ENCODE measurements at regions not wholly inside any gene's neighbourhood (a gene's known extent, or its start where the extent isn't known, plus 50 kb on each side); places are given as distances from the start of the nearest gene placed in this dataset.
"Not testable (repeated sequence)": the region's sequence is repeated elsewhere in the genome, so short reads cannot be mapped to it uniquely, and the experiment has no call there.

DNA sequence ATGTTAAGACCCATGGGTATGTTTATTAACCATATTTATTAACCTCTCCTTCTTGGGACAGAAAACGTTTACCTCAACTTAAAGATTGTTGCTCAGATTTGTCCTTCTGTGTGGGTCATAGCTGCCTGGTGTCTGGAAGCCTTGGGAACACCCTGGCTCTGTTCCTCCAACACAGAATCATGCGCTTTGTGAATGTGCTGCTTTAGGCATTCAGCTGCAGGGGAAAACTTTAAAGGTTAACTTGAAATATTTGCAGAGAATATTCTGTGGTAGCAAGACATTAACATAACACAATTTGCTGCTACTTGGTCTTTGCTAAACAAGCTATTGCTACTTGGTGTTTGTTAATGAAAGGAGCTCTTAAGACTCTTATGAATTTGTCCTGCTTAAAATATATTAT, 50.5 kb upstream of the THOC3 start:
- DNase-seq: not testable (repeated sequence)

DNA sequence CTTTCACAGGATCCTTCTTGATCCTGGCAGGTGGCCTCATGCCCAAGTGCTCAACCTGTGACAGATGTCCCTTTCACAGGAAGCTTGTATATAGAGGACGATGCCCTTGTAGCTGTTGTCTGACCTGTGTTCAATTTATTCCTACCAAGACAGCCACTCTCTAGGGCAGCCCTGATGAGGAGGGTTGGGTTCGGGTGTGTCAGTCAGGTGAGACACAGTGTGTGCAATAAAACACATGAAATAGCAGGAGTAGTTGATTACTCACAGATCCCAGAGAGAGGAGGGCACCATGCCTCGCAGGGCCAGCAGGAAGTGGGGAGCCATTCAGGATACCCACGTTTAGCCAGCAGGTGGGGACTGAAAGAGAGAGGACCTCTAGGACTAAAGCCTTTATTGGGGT, 52.7 kb upstream of the THOC3 start:
- DNase-seq: not testable (repeated sequence)

DNA sequence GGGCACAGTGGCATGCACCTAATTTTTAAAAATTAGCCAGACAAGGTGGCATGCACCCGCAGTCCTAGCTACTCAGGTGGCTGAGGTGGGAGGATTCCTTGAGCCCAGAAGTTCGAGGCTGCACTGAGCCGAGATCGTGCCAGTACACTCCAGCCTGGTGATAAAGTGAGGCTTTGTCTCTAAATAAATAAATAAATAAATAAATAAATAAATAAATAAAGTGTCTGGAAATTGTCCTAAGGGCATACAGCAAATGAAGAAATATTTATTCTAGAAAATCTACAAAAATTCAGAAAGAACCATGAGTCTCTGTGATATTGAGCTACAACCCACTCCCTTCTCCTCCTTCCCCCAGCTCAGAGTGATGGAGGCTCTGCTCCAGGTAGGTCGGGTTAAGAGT, 55.4 kb upstream of the THOC3 start:
- not testable (repeated sequence) for DNase-seq

DNA sequence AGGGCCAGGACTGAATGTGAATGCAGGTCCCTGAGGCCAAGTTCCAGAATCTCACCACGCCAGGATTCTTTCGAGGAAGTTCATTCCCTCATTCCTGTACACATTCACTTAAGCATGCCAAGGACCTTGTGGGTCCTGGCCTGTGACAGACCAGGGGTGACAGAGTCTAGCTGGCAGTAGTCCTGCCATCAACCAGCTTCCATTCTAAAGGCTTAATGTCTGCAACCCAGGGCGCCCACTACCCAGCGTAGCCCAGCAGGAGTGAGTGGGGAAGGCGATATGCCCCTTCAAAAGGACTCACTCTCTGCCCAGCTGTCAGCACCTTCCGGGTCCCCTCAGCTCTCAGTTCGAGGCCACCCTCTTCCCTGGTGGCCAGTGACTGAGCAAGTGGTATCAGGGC, 61.3 kb upstream of the THOC3 start:
- not testable (repeated sequence) for DNase-seq

DNA sequence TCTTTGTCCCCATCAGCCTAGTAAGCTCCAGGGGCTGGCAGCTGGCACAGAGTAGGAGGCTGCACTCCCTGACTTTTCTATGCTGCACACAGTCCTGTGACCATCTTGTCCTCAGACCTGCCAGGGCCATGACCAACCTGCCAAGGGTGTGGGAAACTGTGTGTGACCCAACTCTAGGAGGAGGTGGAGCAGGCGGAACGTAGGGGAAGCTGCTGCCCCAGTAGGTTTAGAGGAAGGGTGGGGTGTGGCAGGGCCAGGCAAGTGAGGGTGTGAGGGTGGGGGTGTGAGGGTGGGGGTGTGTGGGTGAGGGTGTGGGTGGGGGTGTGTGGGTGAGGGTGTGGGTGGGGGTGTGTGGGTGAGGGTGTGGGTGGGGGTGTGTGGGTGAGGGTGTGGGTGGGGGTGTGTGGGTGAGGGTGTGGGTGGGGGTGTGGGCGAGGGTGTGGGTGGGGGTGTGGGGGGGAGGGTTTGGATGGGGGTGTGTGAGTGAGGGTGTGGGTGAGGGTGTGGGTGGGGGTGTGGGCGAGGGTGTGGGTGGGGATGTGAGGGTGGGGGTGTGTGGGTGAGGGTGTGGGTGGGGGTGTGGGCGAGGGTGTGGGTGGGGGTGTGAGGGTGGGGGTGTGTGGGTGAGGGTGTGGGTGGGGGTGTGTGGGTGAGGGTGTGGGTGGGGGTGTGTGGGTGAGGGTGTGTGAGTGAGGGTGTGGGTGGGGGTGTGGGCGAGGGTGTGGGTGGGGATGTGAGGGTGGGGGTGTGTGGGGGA, 62.4 kb upstream of the THOC3 start:
- peak; percentile 48 for DNase-seq

DNA sequence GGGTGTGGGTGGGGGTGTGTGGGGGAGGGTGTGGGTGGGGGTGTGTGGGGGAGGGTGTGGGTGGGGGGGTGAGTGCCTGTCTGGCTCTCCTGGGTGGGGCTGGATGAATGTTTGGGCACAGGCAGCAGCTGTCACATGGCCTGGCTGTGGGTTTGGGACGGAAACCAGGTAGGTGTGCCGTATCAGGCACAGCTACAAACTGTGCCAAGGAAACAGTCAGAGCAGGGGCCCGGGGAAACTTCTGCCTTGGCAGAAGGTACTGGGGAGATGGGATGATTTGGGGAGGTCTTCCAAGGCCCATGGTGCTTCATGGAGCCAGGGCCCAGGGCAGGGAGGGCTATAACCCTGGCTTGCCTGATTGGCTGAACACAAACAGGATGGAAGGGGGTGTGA, 63.0 kb upstream of the THOC3 start:
- not testable (repeated sequence) for DNase-seq

DNA sequence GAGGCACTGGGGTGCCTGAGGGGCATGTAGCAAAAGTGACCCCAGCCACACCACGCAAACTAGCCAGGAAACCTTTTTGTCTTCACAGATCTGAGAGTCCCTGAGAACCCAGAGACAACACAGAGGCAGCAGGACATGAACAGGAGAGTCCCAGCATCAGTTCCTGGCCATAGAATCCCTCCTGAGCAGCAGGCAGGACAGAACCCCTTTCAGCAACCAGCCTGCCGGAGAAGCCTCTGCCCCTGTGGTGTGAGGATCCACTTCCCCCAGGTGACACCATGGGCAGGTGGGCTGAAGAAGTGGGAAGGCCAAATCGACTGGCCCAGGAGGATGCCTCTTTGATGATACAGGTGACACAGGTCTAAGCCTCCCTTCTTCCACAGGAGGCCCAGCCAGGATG, 65.1 kb upstream of the THOC3 start:
- DNase-seq: not testable (repeated sequence)

DNA sequence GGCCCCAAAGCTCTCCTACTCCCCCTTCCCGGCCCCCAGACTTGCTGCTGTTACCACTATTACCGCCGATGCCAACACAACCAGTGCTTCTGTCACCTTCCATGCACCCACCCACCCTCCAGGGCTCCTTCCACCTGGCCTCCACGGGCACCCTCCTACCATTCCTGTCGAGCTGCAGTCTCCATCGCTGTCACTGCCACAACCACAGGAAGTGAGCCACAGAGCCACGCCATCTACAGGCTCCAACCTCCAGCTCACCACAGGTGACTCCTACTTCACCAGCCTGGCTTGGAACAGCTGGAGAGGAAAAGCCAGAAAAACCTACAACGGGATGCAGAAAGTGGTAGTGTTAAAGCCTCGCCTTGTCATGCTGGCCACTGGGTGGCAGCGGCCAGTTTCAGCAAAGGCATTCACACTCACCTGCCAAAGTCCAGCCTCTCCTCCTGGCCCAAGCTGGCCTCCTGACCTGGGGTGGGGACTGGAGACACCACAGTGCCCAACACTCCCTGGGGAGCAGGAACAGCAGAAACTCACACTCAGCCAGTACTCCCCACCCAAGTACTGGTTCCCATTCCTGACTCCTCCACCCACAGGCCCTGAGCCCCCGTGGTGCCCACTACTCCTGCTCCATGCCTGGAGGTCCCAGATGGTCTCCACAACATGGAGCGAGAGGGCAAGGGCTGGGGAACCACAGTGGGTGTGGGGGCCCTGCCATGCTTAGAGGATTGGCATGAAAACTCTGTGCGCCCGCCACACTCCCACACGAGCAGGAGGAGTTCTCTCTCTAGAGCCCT, 66.5 kb upstream of the THOC3 start:
- not testable (repeated sequence) for DNase-seq

DNA sequence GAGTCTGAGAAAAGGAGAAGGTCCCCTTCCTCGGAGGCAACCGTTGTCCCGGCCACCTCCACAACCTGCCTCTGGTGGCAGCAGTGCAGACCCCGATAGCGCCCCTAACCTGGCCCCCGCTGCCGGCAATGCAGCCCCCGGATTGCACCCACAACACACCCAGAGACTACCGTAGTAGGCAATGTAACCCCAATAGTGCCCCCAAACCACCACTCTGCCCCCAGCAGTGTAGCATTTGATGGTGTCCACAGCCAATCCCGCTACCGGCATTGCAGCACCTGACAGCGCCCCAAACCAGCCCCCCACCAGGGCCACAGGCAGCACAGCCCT, 67.1 kb upstream of the THOC3 start:
- DNase-seq: not testable (repeated sequence)

DNA sequence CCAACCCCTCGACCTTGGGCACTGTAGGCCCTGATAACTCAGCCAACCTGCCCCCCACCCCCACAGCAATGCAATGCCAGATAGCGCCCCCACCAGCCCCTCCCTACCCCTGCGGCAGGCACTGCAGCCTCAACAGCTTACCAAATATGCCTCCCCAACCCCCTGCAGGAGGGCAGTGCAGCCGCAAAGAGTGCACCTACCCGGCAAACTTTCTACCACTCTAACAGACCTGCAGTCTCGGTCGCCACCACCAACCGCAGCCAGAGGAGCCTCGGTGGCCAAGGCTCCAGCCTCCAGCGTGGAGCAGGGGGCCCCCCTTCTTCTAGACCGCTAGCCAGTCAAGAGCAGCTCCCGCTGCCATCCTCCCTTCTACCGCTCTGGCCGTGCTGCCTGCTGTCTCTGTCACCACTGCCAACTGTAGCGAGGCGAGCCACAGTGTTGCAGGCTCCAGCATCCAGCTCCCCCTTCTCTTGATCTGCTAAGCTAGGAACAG, 67.7 kb upstream of the THOC3 start:
- not testable (repeated sequence) for DNase-seq

DNA sequence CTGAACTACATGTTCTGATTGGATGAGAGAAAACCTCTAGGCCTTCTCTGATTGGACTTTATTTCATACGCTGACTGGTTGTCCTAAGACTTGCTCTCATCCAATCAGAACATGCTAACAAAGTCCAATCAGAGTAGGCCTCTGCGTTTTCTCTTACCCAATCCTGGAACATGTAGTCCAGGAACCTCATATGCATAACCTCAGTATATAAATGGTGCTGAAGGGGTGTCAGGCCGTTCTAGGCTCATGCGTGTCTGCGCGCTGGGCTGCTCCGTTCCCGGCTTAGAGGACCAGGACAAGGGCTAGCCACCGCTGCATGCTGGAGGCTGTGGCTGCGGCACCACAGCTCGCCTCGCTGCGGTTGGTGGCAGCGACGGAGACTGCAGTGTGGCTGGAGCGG, 68.3 kb upstream of the THOC3 start:
- not testable (repeated sequence) for DNase-seq

DNA sequence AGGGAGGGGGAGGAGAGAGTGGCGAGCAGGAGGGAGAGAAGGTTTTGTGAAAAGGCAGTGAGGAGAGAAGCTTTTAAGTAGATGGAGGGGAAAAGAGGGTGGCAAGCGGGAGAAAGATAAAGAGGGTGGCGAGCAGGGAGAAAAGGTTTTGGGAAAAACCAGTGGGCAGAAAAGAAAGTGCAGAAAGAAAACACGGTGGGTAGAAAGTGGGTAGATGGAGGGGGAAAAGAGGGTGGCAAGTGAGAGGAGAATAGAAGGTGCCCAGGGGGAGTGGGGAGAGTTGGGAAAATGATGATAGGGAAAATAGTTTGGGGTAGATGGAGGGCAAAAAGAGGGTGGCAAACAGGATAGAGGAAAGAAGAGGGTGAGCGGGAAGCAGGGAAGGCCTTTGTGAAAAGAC, 69.1 kb upstream of the THOC3 start:
- DNase-seq: not testable (repeated sequence)

DNA sequence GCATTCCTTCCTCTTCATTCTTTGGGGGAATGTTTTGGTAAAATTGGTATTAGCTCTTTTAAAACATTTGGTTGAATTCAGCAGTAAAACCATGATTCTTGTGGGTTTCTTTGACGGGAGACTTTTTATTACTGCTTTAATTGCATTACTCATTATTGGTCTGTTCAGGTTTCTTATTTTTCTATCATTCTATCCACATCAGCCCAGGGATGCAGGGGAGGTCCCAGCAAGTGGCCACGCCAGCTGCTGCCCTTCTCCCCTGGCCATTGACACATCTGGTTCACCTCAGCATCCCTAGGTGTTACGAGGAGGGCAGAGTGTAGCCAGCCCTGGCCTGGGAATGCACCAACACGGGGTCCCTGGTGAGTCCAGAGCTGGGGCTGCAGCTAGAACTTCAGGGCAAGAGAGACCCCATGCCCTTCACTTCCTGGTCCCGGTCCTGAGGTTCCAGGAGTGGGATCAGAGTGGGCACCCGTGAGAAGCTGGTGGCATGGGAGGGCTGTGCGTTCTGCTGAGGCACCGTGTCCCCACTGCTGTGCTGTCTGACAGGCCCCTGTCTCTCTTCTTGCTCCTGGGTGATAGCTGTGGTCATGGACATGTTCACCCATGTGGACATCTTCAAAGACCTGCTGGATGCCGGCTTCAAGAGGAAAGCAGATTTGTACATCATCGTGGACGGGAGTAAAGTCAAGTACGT, 72.1 kb upstream of the THOC3 start:
- not testable (repeated sequence) for DNase-seq

DNA sequence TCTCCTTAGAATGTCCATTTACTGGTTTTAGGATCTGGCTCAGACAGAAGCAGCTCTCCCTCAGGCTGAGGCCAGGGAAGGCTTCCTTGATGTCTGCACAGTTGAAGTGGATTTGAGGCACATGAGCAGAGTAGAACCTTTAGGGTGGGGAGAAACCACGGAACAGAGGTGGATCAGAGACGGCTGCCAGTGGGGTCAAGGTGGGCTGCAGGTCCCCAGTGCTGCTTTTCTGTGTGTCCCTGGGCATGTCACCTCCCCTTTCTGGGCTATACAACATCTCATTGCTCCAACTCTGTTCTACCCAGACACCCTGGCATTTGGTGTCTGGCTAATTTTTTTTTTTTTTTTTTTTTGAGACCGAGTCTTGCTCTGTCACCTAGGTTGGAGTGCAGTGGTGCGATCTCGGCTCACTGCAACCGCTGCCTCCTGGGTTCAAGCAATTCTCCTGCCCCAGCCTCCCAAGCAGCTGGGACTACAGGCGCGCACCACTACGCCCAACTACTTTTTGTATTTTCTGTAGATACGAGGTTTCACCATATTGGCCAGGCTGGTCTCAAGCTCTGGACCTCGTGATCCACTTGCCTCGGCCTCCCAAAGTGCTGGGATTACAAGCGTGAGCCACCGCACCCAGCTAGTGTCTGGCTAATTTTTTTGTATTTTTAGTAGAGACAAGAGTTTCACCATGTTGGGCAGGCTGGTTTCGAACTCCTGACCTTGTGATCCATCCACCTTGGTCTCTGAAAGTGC, 73.3 kb upstream of the THOC3 start:
- not testable (repeated sequence) for DNase-seq

DNA sequence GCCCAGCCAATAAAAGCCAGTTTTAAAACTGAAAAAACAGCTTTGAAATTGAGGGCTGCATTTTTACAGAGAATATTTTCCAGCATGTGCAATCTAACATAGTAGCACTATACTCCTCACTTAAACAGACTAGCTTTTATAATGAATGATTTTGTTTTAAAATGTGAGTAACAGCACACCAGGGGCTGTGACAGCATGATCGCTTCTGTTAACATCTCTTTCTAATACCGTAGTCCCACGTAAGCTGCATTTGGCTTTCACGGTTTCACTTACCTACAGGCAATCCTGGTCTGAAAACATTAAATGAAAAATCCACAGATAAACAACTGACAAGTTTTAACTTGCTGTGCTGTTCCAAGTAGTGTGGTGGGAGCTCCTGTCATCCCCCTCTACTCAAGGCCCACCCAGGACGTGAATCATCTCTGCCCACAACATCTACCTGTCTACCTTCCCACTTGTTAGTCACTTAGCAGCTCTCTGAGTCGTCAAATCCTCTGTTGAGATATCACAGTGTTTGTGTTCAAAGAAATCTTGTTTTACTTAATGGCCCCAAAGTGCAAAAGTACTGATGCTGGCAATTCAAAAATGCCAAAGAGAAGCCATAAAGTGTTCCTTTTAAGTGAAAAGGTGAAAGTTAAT, 74.0 kb upstream of the THOC3 start:
- peak; percentile 44 for DNase-seq

DNA sequence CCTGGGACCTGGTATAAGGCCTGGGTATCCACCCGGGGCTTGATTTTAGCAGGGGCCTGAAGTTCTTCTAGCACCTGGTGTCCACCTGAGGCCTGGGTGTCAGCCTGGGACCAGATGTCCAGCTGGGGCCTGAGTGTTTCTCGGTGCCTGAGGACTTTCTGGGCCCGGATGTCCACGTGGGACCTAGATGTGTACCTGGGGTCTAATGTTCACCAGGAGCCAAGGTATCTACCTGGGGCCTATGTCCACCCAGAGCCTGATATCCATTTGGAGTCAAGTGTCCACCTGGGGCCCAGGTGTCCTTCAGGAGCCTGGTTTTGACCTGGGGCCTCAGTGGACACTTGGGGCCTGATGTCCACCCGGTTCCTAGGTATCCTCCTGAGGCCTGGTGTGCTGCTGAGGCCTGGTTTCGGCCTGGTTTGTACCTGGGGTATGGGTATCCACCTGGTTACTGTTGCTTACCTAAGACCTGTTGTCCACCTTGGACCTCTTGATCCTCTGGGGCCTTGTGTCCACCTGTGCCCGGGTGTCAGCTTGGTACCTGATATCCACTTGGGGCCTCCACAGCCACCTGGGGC, 75.2 kb upstream of the THOC3 start:
- not testable (repeated sequence) for DNase-seq

DNA sequence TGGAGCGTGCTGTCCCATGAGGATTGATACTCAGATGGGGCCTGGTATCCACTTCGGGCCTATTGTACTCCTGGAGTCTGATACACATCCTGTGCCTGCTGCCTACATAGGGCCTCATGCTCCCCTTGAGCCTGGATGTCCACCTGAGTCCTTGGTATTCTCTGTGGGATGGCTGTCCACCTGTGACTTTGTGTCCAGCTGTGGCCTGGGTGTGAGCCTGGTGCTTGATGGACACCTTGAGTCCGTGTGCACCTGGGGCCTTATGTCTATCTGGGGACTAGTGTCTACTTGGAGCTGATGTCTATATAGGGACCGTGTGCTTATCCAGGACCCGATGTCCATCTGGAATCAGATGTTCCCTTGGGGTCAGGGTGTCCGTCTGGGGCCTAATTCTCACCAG, 75.9 kb upstream of the THOC3 start:
- not testable (repeated sequence) for DNase-seq

DNA sequence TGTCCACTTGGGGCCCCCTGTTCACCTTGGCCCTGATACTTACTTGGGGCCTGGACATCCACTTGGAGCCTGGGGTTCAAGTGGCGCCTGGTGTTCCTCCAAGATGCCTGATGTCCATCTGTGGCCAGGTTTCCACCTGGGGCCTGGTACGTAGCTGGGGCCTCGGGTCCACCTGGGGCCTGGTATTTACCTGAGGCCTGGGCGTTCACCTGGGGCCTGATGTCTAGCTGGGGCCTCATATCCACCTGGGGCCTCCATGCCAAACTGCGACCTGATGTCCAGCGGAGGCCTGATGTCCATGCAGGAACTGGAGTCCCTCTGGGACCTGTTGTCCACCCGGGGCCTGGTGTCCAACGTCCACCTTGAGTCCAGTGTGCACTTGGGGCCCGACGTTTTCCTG, 76.3 kb upstream of the THOC3 start:
- not testable (repeated sequence) for DNase-seq

DNA sequence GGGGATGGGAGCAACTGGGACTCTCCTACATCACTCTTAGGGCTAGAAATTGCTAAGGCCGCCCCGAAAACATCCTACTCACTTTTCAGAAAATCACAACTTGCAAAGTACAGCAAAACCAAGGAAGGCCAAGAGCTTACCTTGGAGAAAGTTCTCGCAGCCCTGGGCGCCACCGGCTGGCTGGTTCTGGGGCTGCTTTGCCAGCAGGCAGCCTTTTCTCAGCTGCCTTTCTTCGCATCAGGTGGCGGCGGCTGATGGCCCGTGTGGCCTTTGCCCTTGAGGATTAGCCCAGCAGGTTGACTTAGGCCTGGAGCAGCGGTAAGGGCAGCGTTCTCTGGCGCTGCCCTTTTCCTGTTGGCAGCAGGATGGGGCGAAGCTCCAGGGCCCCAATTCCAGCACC, 77.3 kb upstream of the THOC3 start:
- DNase-seq: peak; percentile 41

DNA sequence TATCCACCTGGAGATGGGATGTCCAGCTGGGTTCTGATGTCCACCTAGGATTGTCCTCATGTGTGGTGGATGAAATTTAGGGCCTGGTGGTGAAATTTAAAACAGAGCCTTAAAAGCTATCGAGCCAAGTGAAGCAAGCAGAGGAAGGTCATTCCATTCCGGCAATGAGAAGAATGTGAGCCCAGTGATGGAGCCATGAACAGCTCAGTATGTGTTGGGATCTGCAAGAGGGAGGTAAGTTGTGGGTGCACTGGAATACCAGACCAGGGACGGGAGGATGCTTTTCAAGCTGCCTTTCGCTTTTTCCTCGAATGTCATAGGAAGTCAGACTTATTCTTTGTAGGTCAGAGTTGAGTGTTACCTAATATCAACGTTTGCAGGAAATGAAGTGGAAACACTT, 80.6 kb upstream of the THOC3 start:
- not testable (repeated sequence) for DNase-seq

DNA sequence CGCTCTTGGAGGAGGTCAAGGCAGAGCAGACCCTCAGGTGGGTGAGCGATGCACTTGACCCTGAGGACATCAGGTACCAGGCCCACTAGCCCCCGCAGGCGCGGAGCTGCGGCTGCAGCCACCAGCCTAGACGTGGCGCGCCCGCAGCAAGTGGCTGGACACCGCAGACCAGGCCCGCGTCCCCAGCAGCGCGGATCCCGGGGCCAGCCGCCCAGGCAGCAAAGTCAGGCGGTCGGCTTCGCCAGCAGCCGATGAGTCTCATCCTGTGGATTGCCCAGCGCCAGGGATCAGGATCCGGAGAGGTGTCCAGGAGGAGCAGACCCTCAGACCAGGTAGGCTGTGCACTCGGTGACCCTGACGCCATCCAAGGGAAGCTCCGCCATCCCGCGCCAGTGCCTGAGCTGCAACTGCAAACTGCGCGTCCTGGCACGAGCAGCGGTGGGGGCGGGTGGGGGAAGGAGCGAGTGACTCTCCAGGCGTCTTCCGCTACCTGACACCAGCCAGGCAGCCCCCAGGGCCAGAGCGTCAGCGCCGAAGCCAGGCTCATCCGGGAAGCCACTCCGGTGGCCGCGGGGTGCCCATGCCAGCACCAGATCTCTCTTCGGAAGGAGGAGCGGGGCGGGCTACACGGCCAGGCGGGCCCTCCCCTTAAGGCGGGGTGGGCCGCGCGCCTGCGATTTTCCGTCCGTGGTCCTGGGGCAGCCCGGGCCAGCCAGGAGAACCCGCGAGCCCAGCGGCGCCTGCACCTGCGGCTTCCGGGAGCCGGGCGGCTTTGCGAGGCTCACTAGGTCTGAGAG, 92.6 kb upstream of the THOC3 start:
- DNase-seq: peak; percentile 29
